IPS DF 19.7 (cell line): ENCODE measurements at regions not wholly inside any gene's neighbourhood (a gene's known extent, or its start where the extent isn't known, plus 50 kb on each side); places are given as distances from the start of the nearest gene placed in this dataset.

Experiments
- DNase-seq: peaks from one replicate; pipeline ENCODE4 v3.0.0-alpha.2; 2013; ENCODE audit warnings: low read depth, low spot score

DNA sequence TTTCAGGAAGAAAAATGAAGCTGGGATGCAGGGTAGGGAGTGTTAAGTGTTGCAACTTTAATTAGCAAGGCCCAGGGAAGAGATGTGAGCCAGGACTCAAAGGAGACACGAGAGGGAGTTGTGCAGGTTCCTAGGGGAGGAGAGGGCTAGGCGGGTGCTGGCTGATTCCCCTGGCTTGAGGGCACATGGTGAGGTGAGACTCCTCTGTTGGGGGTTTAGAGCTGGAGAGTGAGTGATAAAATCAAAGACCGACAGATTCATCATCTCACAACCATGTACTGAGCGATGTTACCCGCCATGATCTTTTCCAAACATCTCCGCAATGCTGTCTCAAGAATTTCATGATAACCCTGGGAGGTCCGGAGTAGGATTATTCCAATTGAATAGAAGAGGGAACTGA, 161.8 kb upstream of the CSF3R start:
- DNase-seq: no peak

DNA sequence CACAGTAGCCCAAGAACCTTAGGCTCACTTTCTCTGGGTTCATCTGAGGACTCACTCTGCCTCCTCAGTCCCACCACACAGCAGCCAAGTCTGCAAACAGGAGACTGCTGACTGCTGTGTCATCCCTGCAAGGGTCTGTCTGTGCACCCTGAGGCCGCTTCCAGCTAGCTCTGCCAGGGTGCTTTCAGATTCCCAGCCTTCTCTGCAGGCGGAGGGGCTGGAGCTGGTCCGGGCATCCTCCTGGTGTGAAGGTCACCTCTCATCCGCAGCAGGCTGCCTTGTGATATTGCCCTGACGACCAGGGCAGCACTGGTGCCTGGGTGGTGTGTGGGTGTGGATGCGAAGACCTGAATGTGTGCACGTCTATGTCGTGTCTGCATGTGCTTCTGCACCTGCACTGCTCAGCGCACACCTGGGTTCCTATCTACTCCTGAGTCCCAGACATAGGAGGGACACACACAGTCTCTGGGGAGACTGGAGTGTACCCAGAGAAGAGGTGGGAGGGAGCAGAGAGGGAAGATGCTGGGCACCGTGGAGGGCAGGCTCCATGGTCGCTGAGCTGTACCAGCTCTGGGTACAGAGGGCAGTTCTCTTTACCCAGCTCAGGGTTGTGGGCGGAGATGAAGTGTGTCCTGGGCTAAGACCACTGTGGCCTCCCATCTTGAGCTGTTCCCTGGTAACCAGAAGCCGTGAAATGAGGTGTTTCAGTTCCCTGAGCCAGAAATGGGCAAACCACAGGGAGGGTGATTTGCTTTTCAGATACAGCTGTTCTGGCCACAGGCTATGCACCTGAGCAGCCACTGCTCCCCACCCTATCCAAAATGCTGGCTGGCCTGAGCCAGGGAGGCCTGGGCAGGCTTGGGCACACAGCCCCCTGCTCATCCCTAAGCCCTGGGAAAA, 160.9 kb upstream of the CSF3R start:
- DNase-seq: no peak

DNA sequence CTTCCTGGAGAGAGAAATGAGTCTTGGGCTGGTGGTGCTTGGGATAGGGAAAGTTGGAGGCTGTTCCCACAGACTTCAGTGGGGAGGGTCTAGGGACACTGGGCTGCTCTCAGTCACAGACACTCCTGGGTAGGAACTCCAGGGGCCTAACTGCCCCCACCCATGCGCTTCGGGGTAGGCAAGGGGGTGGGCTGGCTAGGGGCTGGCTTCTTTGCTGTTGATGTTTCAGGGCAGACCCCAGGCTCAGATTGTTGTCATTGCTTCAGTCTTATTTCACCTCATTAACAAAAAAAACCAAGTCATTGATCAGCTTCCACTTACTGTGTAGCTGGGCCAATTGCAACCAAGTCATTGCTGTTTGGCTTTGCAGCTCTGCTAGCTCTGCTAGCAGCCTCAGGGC, 160.1 kb upstream of the CSF3R start:
- DNase-seq: no peak

DNA sequence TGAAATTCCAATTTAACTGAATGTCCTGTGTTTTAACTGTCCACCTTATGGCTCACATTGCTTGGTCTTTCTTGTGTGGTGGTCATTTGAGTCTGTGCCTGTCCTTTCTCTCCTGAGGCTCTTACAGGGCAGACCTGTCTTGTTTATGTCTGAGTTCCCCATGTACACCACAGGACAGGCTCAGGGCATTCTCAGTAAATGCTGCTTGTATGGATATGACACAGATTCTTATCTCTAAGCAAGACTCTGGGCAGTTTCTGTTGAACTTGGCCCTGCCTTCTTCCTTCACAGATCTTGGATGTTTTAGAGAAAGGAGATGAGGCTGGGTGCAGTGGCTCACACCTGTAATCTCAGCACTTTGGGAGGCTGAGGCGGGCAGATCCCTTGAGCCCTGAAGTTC, 159.1 kb upstream of the CSF3R start:
- no peak for DNase-seq

DNA sequence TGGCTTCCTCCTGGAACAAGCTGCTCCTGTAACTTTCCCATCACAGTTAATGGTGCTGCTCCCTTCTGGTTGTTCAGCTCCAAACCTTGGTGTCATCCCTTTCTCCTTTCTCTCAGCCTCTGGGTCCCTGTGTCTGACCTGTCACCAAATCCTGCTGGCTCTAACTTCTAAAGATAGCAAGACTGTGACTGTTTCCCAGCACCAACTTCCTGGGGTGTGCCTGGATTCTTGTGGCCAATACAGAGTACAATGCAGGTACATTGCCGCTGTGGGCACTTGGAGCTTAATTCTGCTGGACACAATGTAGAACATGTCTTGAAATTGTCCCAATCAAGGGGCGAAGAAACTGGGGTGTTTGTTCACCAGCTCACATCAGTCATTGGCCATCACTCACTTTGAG, 156.7 kb upstream of the CSF3R start:
- DNase-seq: no peak

GRCh38 chr1:36638268-36638667, 155.6 kb upstream of the CSF3R start:
- DNase-seq: no peak

DNA sequence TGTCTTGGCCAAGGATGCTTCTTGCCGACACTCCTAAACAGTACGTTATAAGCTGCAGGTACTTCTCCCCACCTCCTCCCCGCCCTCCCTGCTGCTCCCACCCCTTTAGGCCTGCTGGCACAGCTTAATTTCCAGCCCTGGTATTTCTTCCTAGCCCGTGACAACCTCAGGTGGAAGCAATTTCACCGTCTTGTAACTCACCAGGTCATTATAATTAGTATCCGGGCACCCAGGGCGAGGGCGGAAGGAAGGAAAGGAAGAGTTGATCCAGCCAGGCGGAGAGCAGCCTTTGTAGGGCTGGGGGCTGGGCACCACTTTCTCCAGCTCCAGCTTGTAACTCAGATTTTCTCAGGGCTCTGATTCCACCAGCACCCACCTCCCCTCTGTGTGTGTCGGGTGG, 153.5 kb upstream of the CSF3R start:
- no peak for DNase-seq

GRCh38 chr1:36635284-36635683, 152.6 kb upstream of the CSF3R start:
- DNase-seq: no peak

GRCh38 chr1:36628804-36629203, 146.1 kb upstream of the CSF3R start:
- DNase-seq: no peak

- no peak for DNase-seq
Measured at GRCh38 chr1:36626435-36626834, 143.7 kb upstream of the CSF3R start.

DNA sequence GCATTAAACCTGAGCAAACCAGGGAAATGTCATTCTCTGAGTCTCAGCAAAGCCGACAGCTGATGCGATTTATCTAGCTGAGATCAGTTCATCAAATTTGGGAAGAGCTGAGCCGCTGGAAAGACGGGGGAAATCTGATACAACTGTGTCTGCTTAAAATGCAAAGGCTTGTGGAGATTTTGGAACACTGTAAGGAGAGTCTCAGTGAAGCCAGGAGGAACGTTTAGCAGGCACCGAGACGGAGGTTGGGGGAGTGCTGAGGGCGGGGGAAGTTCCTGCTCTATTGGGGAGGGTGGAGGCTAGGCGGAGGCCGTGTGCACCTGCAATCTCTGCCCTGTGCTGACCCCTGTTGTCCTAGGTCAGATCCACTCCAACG, 143.2 kb upstream of the CSF3R start:
- no peak for DNase-seq

- DNase-seq: no peak
Measured at GRCh38 chr1:36625253-36625934, 142.7 kb upstream of the CSF3R start.

DNA sequence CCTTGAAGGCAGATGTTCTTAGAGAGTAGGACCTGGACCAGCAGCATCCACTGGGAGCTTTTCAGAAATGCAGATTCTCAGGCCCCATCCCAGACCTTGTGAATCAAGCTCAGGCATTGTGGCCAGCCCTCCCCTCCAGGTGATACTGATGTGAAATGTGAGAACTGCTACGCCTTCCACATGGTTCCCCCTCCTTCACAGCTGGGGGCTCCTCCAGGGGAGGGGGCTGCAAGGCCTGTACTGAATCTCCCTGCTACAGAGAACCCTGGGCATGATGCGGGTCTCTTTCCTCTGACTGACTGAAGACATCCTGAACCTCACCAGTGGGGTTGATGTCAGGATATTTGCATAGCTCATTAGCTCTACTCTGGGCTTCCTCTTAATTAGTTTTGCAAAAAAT, 141.8 kb upstream of the CSF3R start:
- DNase-seq: no peak

GRCh38 chr1:36622741-36623648, 140.3 kb upstream of the CSF3R start:
- DNase-seq: no peak

GRCh38 chr1:36621531-36621930, 138.8 kb upstream of the CSF3R start:
- DNase-seq: no peak

- DNase-seq: no peak
Measured at GRCh38 chr1:36620142-36620541, 137.4 kb upstream of the CSF3R start.

- DNase-seq: no peak
Measured at GRCh38 chr1:36614991-36615390, 132.3 kb upstream of the CSF3R start.

GRCh38 chr1:36614571-36614970, 131.9 kb upstream of the CSF3R start:
- no peak for DNase-seq

- no peak for DNase-seq
Measured at GRCh38 chr1:36613721-36614120, 131.0 kb upstream of the CSF3R start.

DNA sequence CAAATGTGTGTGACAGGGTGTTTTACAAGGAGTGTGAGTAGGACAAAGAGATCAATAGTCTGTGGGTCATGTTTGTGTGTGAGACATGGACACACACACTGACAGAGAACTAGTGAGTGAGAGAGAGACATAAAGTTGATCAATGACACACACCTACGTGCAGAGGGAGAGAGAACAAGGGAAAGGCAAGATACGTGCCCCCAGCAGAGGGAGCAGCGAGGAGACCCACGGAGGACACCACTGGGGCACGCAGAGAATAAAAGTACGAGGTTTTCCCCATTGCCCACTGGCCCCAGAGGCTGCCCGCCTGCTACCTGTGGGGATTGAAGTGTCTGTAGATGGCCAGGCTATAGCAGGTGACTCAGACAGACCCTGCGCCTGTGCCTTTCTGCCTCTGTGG, 130.2 kb upstream of the CSF3R start:
- DNase-seq: no peak

GRCh38 chr1:36612121-36612520, 129.4 kb upstream of the CSF3R start:
- no peak for DNase-seq
